Astrocyte (in vitro differentiated cells and primary cell): ENCODE measurements at regions not wholly inside any gene's neighbourhood (a gene's known extent, or its start where the extent isn't known, plus 50 kb on each side); places are given as distances from the start of the nearest gene placed in this dataset.

Experiments used
- EZH2 ChIP-seq: IDR thresholded peaks from 2 replicates; pipeline ENCODE4 v1.6.1; 2012; ENCODE audit warnings: mild to moderate bottlenecking, low read length, inconsistent platforms; ENCODE audit not compliant: insufficient read depth
- TF ChIP-seq, protein P1 (sequence below): IDR thresholded peaks from 2 replicates; pipeline ENCODE4 v1.5.1; 2011; ENCODE audit warnings: low read depth, mild to moderate bottlenecking, inconsistent platforms, low read length, moderate library complexity; ENCODE audit not compliant: insufficient read depth

DNA sequence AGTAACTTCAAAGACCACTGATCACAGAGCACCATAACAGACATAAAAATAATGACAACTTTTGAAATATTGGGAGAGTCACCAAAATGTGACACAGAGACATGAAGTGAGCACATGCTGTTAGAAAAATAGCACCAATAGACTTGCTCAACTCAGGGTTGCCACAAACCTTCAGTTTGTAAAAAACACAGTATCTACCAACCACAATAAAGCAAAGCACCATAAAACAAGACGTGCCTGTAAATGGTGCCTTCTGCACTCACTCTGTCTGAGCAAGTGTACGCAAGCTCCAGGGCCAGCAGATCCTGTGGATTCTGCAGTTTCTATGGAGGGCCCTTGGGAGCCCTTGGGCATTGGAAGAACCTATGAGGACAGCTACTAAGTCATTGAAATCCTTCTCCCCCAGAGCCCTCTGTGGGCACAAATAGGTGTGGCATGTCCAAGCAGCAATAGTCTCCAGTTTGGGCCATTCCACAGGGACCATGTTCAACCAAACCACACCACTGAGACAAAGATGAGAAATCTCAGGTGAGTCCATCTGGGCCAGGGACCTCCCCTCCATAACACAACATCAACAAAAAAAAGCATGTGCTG lies 116.9 kb upstream of the RAB4A start:
- TF ChIP-seq EZH2: no peak
- TF ChIP-seq, protein P1, sequence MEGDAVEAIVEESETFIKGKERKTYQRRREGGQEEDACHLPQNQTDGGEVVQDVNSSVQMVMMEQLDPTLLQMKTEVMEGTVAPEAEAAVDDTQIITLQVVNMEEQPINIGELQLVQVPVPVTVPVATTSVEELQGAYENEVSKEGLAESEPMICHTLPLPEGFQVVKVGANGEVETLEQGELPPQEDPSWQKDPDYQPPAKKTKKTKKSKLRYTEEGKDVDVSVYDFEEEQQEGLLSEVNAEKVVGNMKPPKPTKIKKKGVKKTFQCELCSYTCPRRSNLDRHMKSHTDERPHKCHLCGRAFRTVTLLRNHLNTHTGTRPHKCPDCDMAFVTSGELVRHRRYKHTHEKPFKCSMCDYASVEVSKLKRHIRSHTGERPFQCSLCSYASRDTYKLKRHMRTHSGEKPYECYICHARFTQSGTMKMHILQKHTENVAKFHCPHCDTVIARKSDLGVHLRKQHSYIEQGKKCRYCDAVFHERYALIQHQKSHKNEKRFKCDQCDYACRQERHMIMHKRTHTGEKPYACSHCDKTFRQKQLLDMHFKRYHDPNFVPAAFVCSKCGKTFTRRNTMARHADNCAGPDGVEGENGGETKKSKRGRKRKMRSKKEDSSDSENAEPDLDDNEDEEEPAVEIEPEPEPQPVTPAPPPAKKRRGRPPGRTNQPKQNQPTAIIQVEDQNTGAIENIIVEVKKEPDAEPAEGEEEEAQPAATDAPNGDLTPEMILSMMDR: no peak
